GM19035 (cell line): ENCODE measurements at regions not wholly inside any gene's neighbourhood (a gene's known extent, or its start where the extent isn't known, plus 50 kb on each side); places are given as distances from the start of the nearest gene placed in this dataset.

Experiments used
- ATAC-seq: cut with Tn5 transposase; IDR thresholded peaks from one replicate; pipeline ENCODE4 v1.9.1; 2021; ENCODE audit not compliant: unreplicated experiment

- ATAC-seq = no peak
These were observed 165.0 kb downstream of the HEPH start for GRCh38 chrX:66328950-66329596.

- no peak for ATAC-seq
These were observed 196.8 kb downstream of the HEPH start for GRCh38 chrX:66360894-66361293.

DNA sequence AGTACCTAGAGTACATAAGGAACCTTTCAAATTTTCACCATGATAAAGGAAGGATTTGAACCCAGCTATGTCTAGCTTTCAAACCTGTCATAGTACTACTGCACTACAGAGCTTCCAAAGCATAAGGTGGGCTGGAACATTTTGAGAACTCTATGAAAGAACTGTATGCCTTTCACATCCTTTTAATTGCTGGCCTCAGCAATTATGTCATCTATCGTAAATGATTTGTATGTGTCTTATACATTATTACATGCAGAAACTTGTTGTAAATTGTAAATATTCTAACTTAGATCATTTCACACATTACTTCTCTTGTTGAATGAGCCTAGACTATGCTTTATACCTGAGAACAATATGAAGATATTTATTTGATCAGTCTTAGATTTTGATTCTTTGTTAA is 220.7 kb downstream of the HEPH start:
- ATAC-seq = no peak

DNA sequence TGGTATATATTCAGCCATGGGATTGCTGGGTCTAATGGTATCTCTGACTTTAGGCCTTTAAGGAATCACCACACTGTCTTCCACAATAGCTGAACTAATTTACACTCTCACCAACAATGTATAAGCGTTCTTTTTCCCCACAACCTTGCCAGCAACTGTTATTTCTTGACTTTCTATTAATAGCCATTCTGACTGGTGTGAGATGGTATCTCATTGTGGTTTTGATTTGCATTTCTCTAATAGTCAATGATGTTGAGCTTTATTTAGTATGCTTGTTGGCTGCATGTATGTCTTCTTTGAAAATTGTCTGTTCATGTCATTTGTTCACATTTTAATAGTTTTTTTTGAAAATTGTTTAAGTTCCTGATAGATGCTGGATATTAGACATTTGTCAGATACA is 235.2 kb downstream of the HEPH start:
- no peak for ATAC-seq

GRCh38 chrX:66402165-66402564 is 236.7 kb downstream of the EDA2R start:
- no peak for ATAC-seq

DNA sequence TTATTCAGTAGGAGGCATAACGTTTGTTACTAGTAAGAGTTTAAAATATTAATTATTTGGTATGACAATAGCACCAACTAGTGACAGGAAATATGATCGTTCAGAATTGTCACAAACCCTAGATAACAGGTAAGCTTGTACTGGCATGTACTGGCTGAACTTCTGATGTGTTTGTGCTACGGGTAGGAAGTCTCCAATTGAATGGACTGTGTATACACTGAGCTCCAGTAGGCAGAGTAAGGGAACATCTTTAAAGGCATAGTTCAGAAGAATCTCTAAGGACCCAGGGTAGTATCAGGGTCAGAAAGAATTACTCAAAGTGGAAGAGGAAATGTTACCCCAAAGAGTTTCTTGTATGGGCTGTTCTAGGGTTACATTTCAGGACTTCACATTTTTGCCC is 230.4 kb downstream of the EDA2R start:
- ATAC-seq = peak; percentile 42

- ATAC-seq = no peak
These were observed 228.1 kb downstream of the EDA2R start for GRCh38 chrX:66410806-66411205.
